KMS-11 (cell line): ENCODE measurements at regions not wholly inside any gene's neighbourhood (a gene's known extent, or its start where the extent isn't known, plus 50 kb on each side); places are given as distances from the start of the nearest gene placed in this dataset.

ENCODE experiments used
- H2AFZ ChIP-seq: fragments of 200-600 bp; sonication (generic); 2 replicates; pipeline ENCODE4 v1.6.1; 2016; ENCODE audit warnings: antibody characterized with exemption, mixed run types, low read depth
- H3K27ac ChIP-seq: fragments of 200-600 bp; sonication (generic); 2 replicates; pipeline ENCODE4 v1.6.1; 2016; ENCODE audit warnings: mild to moderate bottlenecking, mixed run types
- H3K27me3 ChIP-seq: fragments of 200-600 bp; sonication (generic); 2 replicates; pipeline ENCODE4 v1.6.1; 2017; ENCODE audit warnings: mild to moderate bottlenecking, low read depth, mixed run types, moderate library complexity; ENCODE audit not compliant: insufficient read depth
- H3K36me3 ChIP-seq: fragments of 200-600 bp; sonication (generic); 2 replicates; pipeline ENCODE4 v1.6.1; 2017; ENCODE audit warnings: mild to moderate bottlenecking, mixed run types; ENCODE audit not compliant: insufficient read depth
- H3K4me1 ChIP-seq: fragments of 200-600 bp; sonication (generic); 2 replicates; pipeline ENCODE4 v1.6.1; 2016; ENCODE audit warnings: mild to moderate bottlenecking, low read depth, mixed run types; ENCODE audit not compliant: poor library complexity, severe bottlenecking
- H3K4me2 ChIP-seq: fragments of 200-600 bp; sonication (generic); 2 replicates; pipeline ENCODE4 v1.7.0; 2016; ENCODE audit warnings: mild to moderate bottlenecking, mixed run types
- H3K4me3 ChIP-seq: fragments of 200-600 bp; sonication (generic); IDR thresholded peaks from 2 replicates; pipeline ENCODE4 v1.6.1; 2017; ENCODE audit warnings: low read depth, low read length, mixed read lengths; ENCODE audit not compliant: insufficient read depth
- H3K79me2 ChIP-seq: fragments of 200-600 bp; sonication (generic); 2 replicates; pipeline ENCODE4 v1.6.1; 2016; ENCODE audit warnings: low read depth, mixed run types; ENCODE audit not compliant: insufficient read depth
- H3K9ac ChIP-seq: fragments of 200-600 bp; sonication (generic); 2 replicates; pipeline ENCODE4 v1.6.1; 2016; ENCODE audit warnings: mild to moderate bottlenecking, mixed run types
- H4K20me1 ChIP-seq: fragments of 200-600 bp; sonication (generic); 2 replicates; pipeline ENCODE4 v1.6.1; 2016; ENCODE audit warnings: mild to moderate bottlenecking, mixed run types; ENCODE audit not compliant: insufficient read depth
- TF ChIP-seq, protein P1 (sequence below): fragments of 200-600 bp; sonication (generic); conservative IDR thresholded peaks from 2 replicates; pipeline ENCODE4 v1.6.1; 2017; ENCODE audit warnings: low read depth, mild to moderate bottlenecking, antibody characterized with exemption, low read length, moderate library complexity, mixed read lengths

DNA sequence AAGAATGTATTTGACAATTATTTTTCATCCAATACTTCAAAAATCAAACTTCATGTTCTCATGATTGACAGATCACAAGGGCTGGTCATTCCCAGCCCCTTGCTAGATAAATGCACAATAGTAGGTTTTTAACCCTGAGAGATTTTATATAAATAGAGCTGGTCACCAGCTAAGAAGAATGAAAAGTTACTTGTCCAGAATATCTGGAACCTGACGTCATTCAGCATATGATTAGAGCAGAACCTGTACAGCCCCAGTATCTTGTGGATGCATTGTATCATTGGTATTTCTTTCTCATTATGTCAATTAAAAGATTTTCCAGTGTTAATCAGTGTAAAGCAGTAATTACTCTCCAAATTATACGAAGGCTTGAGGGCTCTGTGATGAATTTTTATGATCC, 202.8 kb upstream of the RND3 start:
- no peaks in the 10 kb centered on the region for H4K20me1 ChIP-seq
- TF ChIP-seq, protein P1, sequence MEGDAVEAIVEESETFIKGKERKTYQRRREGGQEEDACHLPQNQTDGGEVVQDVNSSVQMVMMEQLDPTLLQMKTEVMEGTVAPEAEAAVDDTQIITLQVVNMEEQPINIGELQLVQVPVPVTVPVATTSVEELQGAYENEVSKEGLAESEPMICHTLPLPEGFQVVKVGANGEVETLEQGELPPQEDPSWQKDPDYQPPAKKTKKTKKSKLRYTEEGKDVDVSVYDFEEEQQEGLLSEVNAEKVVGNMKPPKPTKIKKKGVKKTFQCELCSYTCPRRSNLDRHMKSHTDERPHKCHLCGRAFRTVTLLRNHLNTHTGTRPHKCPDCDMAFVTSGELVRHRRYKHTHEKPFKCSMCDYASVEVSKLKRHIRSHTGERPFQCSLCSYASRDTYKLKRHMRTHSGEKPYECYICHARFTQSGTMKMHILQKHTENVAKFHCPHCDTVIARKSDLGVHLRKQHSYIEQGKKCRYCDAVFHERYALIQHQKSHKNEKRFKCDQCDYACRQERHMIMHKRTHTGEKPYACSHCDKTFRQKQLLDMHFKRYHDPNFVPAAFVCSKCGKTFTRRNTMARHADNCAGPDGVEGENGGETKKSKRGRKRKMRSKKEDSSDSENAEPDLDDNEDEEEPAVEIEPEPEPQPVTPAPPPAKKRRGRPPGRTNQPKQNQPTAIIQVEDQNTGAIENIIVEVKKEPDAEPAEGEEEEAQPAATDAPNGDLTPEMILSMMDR = no peak
- H3K9ac ChIP-seq = no peak overlapping the region
- no peaks in the 10 kb centered on the region for H3K79me2 ChIP-seq
- no peaks in the 10 kb centered on the region for H3K4me1 ChIP-seq
- H3K36me3 ChIP-seq = no peaks in the 10 kb centered on the region
- H3K4me3 ChIP-seq = no peak overlapping the region
- no peak overlapping the region for H3K4me2 ChIP-seq
- H2AFZ ChIP-seq = no peak overlapping the region
- H3K27me3 ChIP-seq = no peaks in the 10 kb centered on the region
- H3K27ac ChIP-seq = no peak overlapping the region

DNA sequence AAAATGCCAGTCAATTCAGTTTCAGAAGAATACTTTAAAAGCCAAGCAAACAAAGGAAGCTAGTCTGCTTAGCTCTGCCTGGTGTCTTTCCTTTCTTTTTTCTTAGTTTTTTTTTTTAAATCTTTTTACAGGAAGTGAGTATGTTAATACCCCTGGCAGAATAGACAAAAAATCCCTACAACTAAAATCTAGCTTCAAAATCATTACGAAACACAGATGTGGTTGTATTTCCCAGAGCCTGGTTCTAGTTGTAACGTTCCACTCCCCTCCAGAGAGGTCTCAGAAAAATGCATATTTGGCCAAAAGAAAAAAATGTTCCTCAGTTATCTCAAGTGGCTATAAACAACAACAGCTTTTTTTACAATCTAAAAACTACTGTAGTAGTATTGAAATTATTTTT, 202.1 kb upstream of the RND3 start:
- Histone ChIP-seq H3K4me1 (no peaks in the 10 kb centered on the region), H3K27me3 (no peaks in the 10 kb centered on the region), H3K36me3 (no peaks in the 10 kb centered on the region), H2AFZ (no peak overlapping the region), H3K79me2 (no peaks in the 10 kb centered on the region), H3K4me3 (no peak overlapping the region), H4K20me1 (no peaks in the 10 kb centered on the region), H3K27ac (no peak overlapping the region), H3K9ac (no peak overlapping the region), H3K4me2 (no peak overlapping the region)
- TF ChIP-seq, protein P1 = no peak

DNA sequence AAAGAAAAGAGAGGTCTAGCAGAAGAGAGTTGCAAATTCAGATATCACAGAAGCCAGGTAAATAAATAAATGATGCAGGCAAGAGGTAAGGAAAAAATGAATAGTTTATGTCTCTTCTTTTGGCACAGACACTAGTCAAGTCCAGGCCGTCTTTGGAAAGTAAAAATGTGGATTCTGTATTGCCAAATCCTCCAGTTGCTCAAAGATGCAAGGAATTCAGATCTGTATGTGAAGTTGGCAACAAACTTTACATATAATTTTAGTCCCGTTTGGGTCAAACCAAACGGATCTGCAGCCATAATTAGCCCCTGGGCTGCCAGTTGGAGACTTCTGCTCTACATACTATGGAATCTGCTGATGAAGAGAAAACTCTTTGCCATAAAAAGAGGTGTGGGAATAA, 200.5 kb upstream of the RND3 start:
- no peak overlapping the region for H3K4me2 ChIP-seq
- no peaks in the 10 kb centered on the region for H3K79me2 ChIP-seq
- H3K27ac ChIP-seq = no peak overlapping the region
- H3K36me3 ChIP-seq = no peaks in the 10 kb centered on the region
- no peaks in the 10 kb centered on the region for H4K20me1 ChIP-seq
- H3K9ac ChIP-seq = no peak overlapping the region
- TF ChIP-seq, protein P1 = no peak
- no peak overlapping the region for H3K4me3 ChIP-seq
- no peak overlapping the region for H2AFZ ChIP-seq
- no peaks in the 10 kb centered on the region for H3K4me1 ChIP-seq
- H3K27me3 ChIP-seq = no peaks in the 10 kb centered on the region

DNA sequence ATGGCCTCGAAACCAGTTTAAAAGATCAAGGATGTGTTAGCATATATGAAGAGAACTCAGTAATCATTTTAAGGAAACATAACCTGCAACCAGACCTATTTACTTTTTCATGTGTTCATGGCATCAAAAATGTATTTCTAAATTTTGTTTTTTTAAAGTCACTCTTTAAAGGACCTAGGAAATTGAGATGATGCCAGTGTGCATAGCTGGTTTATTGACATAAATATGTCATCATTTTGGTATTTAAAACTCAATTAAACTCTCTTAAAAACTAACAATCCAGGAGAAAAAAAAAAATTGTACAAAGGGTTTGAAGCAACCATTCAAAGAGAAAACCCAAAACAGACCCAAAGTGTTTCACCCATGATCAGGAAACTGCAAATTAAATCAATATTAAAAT, 198.9 kb upstream of the RND3 start:
- no peak overlapping the region for H2AFZ ChIP-seq
- no peak overlapping the region for H3K9ac ChIP-seq
- no peaks in the 10 kb centered on the region for H3K36me3 ChIP-seq
- no peaks in the 10 kb centered on the region for H4K20me1 ChIP-seq
- no peak overlapping the region for H3K27ac ChIP-seq
- H3K4me2 ChIP-seq = no peak overlapping the region
- no peaks in the 10 kb centered on the region for H3K27me3 ChIP-seq
- H3K4me3 ChIP-seq = no peak overlapping the region
- H3K79me2 ChIP-seq = no peaks in the 10 kb centered on the region
- TF ChIP-seq, protein P1 = no peak
- no peaks in the 10 kb centered on the region for H3K4me1 ChIP-seq
